H9 (cell line): ENCODE measurements at regions not wholly inside any gene's neighbourhood (a gene's known extent, or its start where the extent isn't known, plus 50 kb on each side); places are given as distances from the start of the nearest gene placed in this dataset.

ENCODE experiments used
- DNase-seq: peaks from one replicate; pipeline ENCODE4 v3.0.0-alpha.2; 2017
- H2AFZ ChIP-seq: one replicate; pipeline ENCODE4 v1.6.1; 2013; ENCODE audit warnings: mild to moderate bottlenecking, low read length, control low read depth, moderate library complexity
- H2AK5ac ChIP-seq: 2 replicates; pipeline ENCODE4 v1.6.1; 2013; ENCODE audit warnings: low read length, control low read depth, mixed read lengths; ENCODE audit not compliant: insufficient read length
- H2BK120ac ChIP-seq: one replicate; pipeline ENCODE4 v1.6.1; 2013; ENCODE audit warnings: low read depth, mild to moderate bottlenecking, low read length, control low read depth, inconsistent platforms; ENCODE audit not compliant: poor library complexity, severe bottlenecking
- H2BK12ac ChIP-seq: 2 replicates; pipeline ENCODE4 v1.6.1; 2013; ENCODE audit warnings: low read length, control low read depth, mixed read lengths, low read depth; ENCODE audit not compliant: insufficient read length
- H2BK15ac ChIP-seq: 2 replicates; pipeline ENCODE4 v1.6.1; 2013; ENCODE audit warnings: low read depth, low read length, control low read depth
- H2BK20ac ChIP-seq: one replicate; pipeline ENCODE4 v1.6.1; 2013; ENCODE audit warnings: low read depth, mild to moderate bottlenecking, low read length, control low read depth, inconsistent platforms; ENCODE audit not compliant: poor library complexity, severe bottlenecking
- H2BK5ac ChIP-seq: 2 replicates; pipeline ENCODE4 v1.6.1; 2013; ENCODE audit warnings: low read length, control low read depth, mixed read lengths; ENCODE audit not compliant: insufficient read length
- H3K14ac ChIP-seq: 2 replicates; pipeline ENCODE4 v1.6.1; 2013; ENCODE audit warnings: low read length, control low read depth; ENCODE audit not compliant: insufficient read depth
- H3K18ac ChIP-seq: 2 replicates; pipeline ENCODE4 v1.6.1; 2013; ENCODE audit warnings: low read depth, mild to moderate bottlenecking, mixed read lengths, low read length, control low read depth; ENCODE audit not compliant: insufficient read length
- H3K23ac ChIP-seq: 2 replicates; pipeline ENCODE4 v1.6.1; 2013; ENCODE audit warnings: low read length, control low read depth, mixed read lengths, low read depth; ENCODE audit not compliant: insufficient read length
- H3K23me2 ChIP-seq: 2 replicates; pipeline ENCODE4 v1.6.1; 2013; ENCODE audit warnings: low read depth, mild to moderate bottlenecking, mixed read lengths, low read length, control low read depth; ENCODE audit not compliant: insufficient read length, poor library complexity, severe bottlenecking
- H3K27ac ChIP-seq: 2 replicates; pipeline ENCODE4 v1.5.1; 2013; ENCODE audit warnings: low read length, control low read depth, mixed read lengths, low read depth; ENCODE audit not compliant: insufficient read length
- H3K27me3 ChIP-seq: 2 replicates; pipeline ENCODE4 v1.6.1; 2013; ENCODE audit warnings: low read length, control low read depth, inconsistent platforms; ENCODE audit not compliant: insufficient read depth
- H3K4ac ChIP-seq: 2 replicates; pipeline ENCODE4 v1.6.1; 2013; ENCODE audit warnings: low read depth, mild to moderate bottlenecking, control low read depth, inconsistent platforms, low read length, moderate library complexity
- H3K4me1 ChIP-seq: 2 replicates; pipeline ENCODE4 v1.6.1; 2013; ENCODE audit warnings: low read length, control low read depth, inconsistent platforms; ENCODE audit not compliant: insufficient read depth
- H3K4me2 ChIP-seq: 2 replicates; pipeline ENCODE4 v1.6.1; 2013; ENCODE audit warnings: low read length, control low read depth, mixed read lengths; ENCODE audit not compliant: insufficient read length, insufficient read depth
- H3K56ac ChIP-seq: 2 replicates; pipeline ENCODE4 v1.6.1; 2013; ENCODE audit warnings: low read depth, mild to moderate bottlenecking, mixed read lengths, low read length, control low read depth; ENCODE audit not compliant: insufficient read length
- H3K79me1 ChIP-seq: 2 replicates; pipeline ENCODE4 v1.6.1; 2013; ENCODE audit warnings: low read depth, mild to moderate bottlenecking, moderate library complexity, low read length, control low read depth, inconsistent platforms; ENCODE audit not compliant: insufficient read depth, poor library complexity, severe bottlenecking
- H3K79me2 ChIP-seq: 2 replicates; pipeline ENCODE4 v1.6.1; 2013; ENCODE audit warnings: low read length, control low read depth, inconsistent platforms; ENCODE audit not compliant: insufficient read depth
- H3K9ac ChIP-seq: 2 replicates; pipeline ENCODE4 v1.6.1; 2013; ENCODE audit warnings: low read length, control low read depth, mixed read lengths; ENCODE audit not compliant: insufficient read length; ENCODE audit errors: extremely low read depth
- H3K9me3 ChIP-seq: one replicate; pipeline ENCODE4 v1.6.1; 2013; ENCODE audit warnings: low read depth, low read length, inconsistent platforms; ENCODE audit not compliant: control insufficient read depth
- H3T11ph ChIP-seq: one replicate; pipeline ENCODE4 v1.6.1; 2013; ENCODE audit warnings: mild to moderate bottlenecking, low read length, control low read depth, inconsistent platforms
- H4K20me1 ChIP-seq: one replicate; pipeline ENCODE4 v1.6.1; 2013; ENCODE audit not compliant: control insufficient read depth, insufficient read length, insufficient read depth
- H4K5ac ChIP-seq: 2 replicates; pipeline ENCODE4 v1.6.1; 2013; ENCODE audit warnings: low read depth, mild to moderate bottlenecking, mixed read lengths, low read length, control low read depth; ENCODE audit not compliant: insufficient read length
- H4K8ac ChIP-seq: replicated peaks from 2 replicates; pipeline ENCODE4 v1.6.1; 2013; ENCODE audit warnings: low read length, control low read depth, mixed read lengths, low read depth; ENCODE audit not compliant: insufficient read length
- H4K91ac ChIP-seq: 2 replicates; pipeline ENCODE4 v1.6.1; 2013; ENCODE audit warnings: low read depth, mild to moderate bottlenecking, moderate library complexity, mixed read lengths, low read length, control low read depth; ENCODE audit not compliant: insufficient read length
- H3K27ac Mint-ChIP-seq, 3 experiments: 2 replicates in 2 of 3; 3 replicates in 1 of 3; pipeline ENCODE4 v1.8.0; 2020 to 2021; ENCODE audit warnings: mixed read lengths in 3 of 3, mild to moderate bottlenecking in 1 of 3, moderate library complexity in 1 of 3
- H3K27me3 Mint-ChIP-seq: 2 replicates; pipeline ENCODE4 v1.8.0; 2021; ENCODE audit warnings: low read depth, mild to moderate bottlenecking, moderate library complexity, mixed read lengths
- H3K36me3 Mint-ChIP-seq, 3 experiments: 2 replicates in 2 of 3; 3 replicates in 1 of 3; pipeline ENCODE4 v1.8.0; 2020 to 2021; ENCODE audit warnings: low read depth in 3 of 3, mixed read lengths in 3 of 3; ENCODE audit not compliant: insufficient read depth in 1 of 3
- H3K4me1 Mint-ChIP-seq, 2 experiments: 2 replicates each; pipeline ENCODE4 v1.8.0; 2020; ENCODE audit warnings: mixed read lengths in 2 of 2
- H3K4me3 Mint-ChIP-seq, 2 experiments: 2 replicates in 1 of 2; 3 replicates in 1 of 2; pipeline ENCODE4 v1.8.0; 2020 to 2021; ENCODE audit warnings: mild to moderate bottlenecking in 2 of 2, mixed read lengths in 2 of 2, moderate library complexity in 1 of 2
- H3K9me3 Mint-ChIP-seq, 2 experiments: 2 replicates in 1 of 2; 3 replicates in 1 of 2; pipeline ENCODE4 v1.8.0; 2020; ENCODE audit warnings: mild to moderate bottlenecking in 2 of 2, mixed read lengths in 2 of 2, moderate library complexity in 1 of 2
- WGBS: extraction: QIAGEN DNeasy Blood & Tissue Kit; methylation state at CpG from one replicate; pipeline ENCODE4 v1.1.7; 2013; ENCODE audit warnings: missing lambda C conversion rate, low lambda C conversion rate, mixed read lengths; ENCODE audit not compliant: insufficient read length; ENCODE audit errors: extremely low coverage; 5-methylcytosine and 5-hydroxymethylcytosine counted together
- TF ChIP-seq, protein P1 (sequence below): fragments of 200-600 bp; sonication (generic); conservative IDR thresholded peaks from 3 replicates; pipeline ENCODE4 v1.8.0; 2021; ENCODE audit warnings: antibody characterized with exemption, mild to moderate bottlenecking

DNA sequence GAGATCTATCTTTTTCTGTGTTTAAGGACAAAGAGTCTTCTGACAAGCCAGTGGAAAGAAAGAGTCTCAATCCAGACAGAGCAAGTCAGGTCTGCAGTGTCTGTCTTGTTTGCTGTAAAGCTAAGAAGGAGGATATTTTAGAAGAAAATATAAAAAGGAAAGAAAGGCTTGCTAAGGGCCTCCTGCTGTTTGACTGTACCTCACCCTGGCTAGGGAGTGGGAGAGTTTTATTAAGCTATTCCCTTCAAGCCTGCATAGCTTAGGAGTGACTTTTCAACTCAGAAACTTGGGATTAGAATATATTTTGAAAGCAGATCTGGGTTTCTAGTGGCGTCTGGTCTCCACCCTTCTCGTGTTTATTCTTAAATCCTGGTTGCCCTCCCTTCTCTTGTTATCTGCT, 460.0 kb downstream of the COG6 start:
- H3K79me1 ChIP-seq, result no peaks in the 10 kb centered on the region
- H3K27ac ChIP-seq, result no peak overlapping the region
- H3K27me3 ChIP-seq, result no peaks in the 10 kb centered on the region
- H3K4me1 ChIP-seq, result no peaks in the 10 kb centered on the region
- no peak overlapping the region for H4K5ac ChIP-seq
- Mint-ChIP-seq H3K4me1 (peaks cover 8 to 11% of the 10 kb centered on the region in 2 experiments), H3K27ac (0 out of 7 replicates have a peak overlapping the region, but pooled peaks of 1 of the 3 experiments have one; percentile 19), H3K27me3 (peaks cover 3% of the 10 kb centered on the region), H3K9me3 (peaks cover 2 to 6% of the 10 kb centered on the region in 2 experiments; a peak in 2 of 5 replicates), H3K36me3 (peaks cover 0 to 9% (median 0%) of the 10 kb centered on the region in 3 experiments; a peak in 3 of 7 replicates), H3K4me3 (no peak overlapping the region)
- no peak overlapping the region for H3K4ac ChIP-seq
- no peak for DNase-seq
- TF ChIP-seq, protein P1, sequence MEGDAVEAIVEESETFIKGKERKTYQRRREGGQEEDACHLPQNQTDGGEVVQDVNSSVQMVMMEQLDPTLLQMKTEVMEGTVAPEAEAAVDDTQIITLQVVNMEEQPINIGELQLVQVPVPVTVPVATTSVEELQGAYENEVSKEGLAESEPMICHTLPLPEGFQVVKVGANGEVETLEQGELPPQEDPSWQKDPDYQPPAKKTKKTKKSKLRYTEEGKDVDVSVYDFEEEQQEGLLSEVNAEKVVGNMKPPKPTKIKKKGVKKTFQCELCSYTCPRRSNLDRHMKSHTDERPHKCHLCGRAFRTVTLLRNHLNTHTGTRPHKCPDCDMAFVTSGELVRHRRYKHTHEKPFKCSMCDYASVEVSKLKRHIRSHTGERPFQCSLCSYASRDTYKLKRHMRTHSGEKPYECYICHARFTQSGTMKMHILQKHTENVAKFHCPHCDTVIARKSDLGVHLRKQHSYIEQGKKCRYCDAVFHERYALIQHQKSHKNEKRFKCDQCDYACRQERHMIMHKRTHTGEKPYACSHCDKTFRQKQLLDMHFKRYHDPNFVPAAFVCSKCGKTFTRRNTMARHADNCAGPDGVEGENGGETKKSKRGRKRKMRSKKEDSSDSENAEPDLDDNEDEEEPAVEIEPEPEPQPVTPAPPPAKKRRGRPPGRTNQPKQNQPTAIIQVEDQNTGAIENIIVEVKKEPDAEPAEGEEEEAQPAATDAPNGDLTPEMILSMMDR, result no peak
- no peak overlapping the region for H3T11ph ChIP-seq
- H2BK12ac ChIP-seq, result no peak overlapping the region
- H3K14ac ChIP-seq, result no peak overlapping the region
- no peak overlapping the region for H2BK15ac ChIP-seq
- H3K79me2 ChIP-seq, result no peaks in the 10 kb centered on the region
- no peak overlapping the region for H2BK5ac ChIP-seq
- H2AK5ac ChIP-seq, result no peak overlapping the region
- no peak overlapping the region for H3K4me2 ChIP-seq
- WGBS, result no CpG with 5 or more reads among the region's 2 CpGs
- H3K9me3 ChIP-seq, result no peaks in the 10 kb centered on the region
- no peak overlapping the region for H4K91ac ChIP-seq
- no peaks in the 10 kb centered on the region for H3K23me2 ChIP-seq
- H3K18ac ChIP-seq, result no peak overlapping the region
- H3K23ac ChIP-seq, result no peak overlapping the region
- H2BK20ac ChIP-seq, result no peak overlapping the region
- H4K20me1 ChIP-seq, result no peaks in the 10 kb centered on the region
- no peak overlapping the region for H3K56ac ChIP-seq
- H3K9ac ChIP-seq, result no peak overlapping the region
- H4K8ac ChIP-seq, result no peak overlapping the region
- H2BK120ac ChIP-seq, result no peak overlapping the region
- H2AFZ ChIP-seq, result no peak overlapping the region
